Natural killer cell (primary cell): ENCODE measurements at regions not wholly inside any gene's neighbourhood (a gene's known extent, or its start where the extent isn't known, plus 50 kb on each side); places are given as distances from the start of the nearest gene placed in this dataset.

Experiments
- ATAC-seq, 3 donors: fragments of 150-1000 bp in 2 of 3; fragments of 200-7000 bp in 1 of 3; cut with Tn5 transposase; 1 replicate in 1 of 3; 2 replicates in 2 of 3; pipeline ENCODE4 v1.10.0; 2021; ENCODE audit warnings: mild to moderate bottlenecking in 2 of 3, moderate library complexity in 2 of 3
- DNase-seq, 2 donors: peaks; one replicate each; pipeline versions ENCODE4 v3.0.0 to v3.0.0-alpha.2; 2013 to 2021; ENCODE audit warnings: mixed read lengths in 1 of 2
- H3K27ac ChIP-seq: one replicate; pipeline ENCODE4 v1.5.1; 2013; ENCODE audit warnings: mild to moderate bottlenecking, low read length
- H3K27me3 ChIP-seq: one replicate; pipeline ENCODE4 v1.6.1; 2013; ENCODE audit warnings: low read length; ENCODE audit not compliant: control insufficient read depth, insufficient read depth
- H3K36me3 ChIP-seq: one replicate; pipeline ENCODE4 v1.6.1; 2013; ENCODE audit warnings: low read length; ENCODE audit not compliant: control insufficient read depth, insufficient read depth
- H3K4me1 ChIP-seq: one replicate; pipeline ENCODE4 v1.6.1; 2013; ENCODE audit warnings: low read length; ENCODE audit not compliant: control insufficient read depth, insufficient read depth
- H3K4me3 ChIP-seq: one replicate; pipeline ENCODE4 v1.5.1; 2013; ENCODE audit warnings: low read length
- H3K9me3 ChIP-seq: one replicate; pipeline ENCODE4 v1.6.1; 2013; ENCODE audit warnings: low read length; ENCODE audit not compliant: control insufficient read depth, insufficient read depth
- H3K27ac Mint-ChIP-seq, 2 donors: one replicate each; pipeline ENCODE4 v1.8.0; 2022; ENCODE audit warnings: mild to moderate bottlenecking in 2 of 2, mixed read lengths in 2 of 2, moderate library complexity in 1 of 2
- H3K27me3 Mint-ChIP-seq, 2 donors: one replicate each; pipeline ENCODE4 v1.8.0; 2022; ENCODE audit warnings: low read depth in 2 of 2, mixed read lengths in 2 of 2
- H3K36me3 Mint-ChIP-seq: one replicate; pipeline ENCODE4 v1.8.0; 2022; ENCODE audit warnings: mixed read lengths
- H3K4me1 Mint-ChIP-seq, 2 donors: one replicate each; pipeline ENCODE4 v1.8.0; 2022; ENCODE audit warnings: mixed read lengths in 2 of 2
- H3K4me3 Mint-ChIP-seq: one replicate; pipeline ENCODE4 v1.8.0; 2022; ENCODE audit warnings: mild to moderate bottlenecking, moderate library complexity, mixed read lengths
- H3K9me3 Mint-ChIP-seq, 2 donors: one replicate each; pipeline ENCODE4 v1.8.0; 2022; ENCODE audit warnings: mixed read lengths in 2 of 2
- WGBS: methylation state at CpG from one replicate; pipeline ENCODE4 v1.1.7; 2013; ENCODE audit warnings: missing lambda C conversion rate; ENCODE audit not compliant: insufficient coverage; 5-methylcytosine and 5-hydroxymethylcytosine counted together
- intact Hi-C: fragments of 100-400 bp; cut with micrococcal nuclease; formaldehyde crosslinking; loops from one replicate; pipeline ENCODE4 v1.14.2; 2022
- TF ChIP-seq, protein P1 (sequence below): fragments of 200-600 bp; IDR thresholded peaks from one replicate; pipeline ENCODE4 v1.8.0; 2022; ENCODE audit warnings: antibody characterized with exemption

DNA sequence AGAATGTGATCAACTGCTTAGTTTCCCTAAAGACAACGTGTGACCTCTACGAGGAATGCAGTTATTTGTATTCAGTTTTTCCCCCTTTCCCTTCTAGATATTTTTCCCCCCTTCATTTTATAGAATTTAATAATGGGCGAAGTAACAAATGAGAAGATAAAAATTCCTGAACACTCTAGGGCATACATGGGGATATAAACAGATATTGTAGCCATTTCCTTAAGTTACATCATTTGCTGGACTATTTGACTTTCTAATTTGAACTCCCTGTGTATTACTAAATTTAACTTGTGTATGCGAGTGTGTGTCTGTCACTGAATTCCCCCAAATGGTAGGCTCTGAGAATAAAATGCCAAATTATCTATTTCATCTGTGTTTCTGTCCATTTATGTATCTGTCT, 99.0 kb upstream of the ZFP64 start:
- no peaks in the 10 kb centered on the region for H3K36me3 ChIP-seq
- Mint-ChIP-seq H3K4me1 (no peaks in the 10 kb centered on the region), H3K36me3 (no peaks in the 10 kb centered on the region), H3K27me3 (peaks cover 19 to 24% of the 10 kb centered on the region in 2 donors), H3K4me3 (no peak overlapping the region), H3K27ac (no peak overlapping the region), H3K9me3 (no peaks in the 10 kb centered on the region)
- intact Hi-C loops = no loop called here
- ATAC-seq = no peak
- TF ChIP-seq, protein P1, sequence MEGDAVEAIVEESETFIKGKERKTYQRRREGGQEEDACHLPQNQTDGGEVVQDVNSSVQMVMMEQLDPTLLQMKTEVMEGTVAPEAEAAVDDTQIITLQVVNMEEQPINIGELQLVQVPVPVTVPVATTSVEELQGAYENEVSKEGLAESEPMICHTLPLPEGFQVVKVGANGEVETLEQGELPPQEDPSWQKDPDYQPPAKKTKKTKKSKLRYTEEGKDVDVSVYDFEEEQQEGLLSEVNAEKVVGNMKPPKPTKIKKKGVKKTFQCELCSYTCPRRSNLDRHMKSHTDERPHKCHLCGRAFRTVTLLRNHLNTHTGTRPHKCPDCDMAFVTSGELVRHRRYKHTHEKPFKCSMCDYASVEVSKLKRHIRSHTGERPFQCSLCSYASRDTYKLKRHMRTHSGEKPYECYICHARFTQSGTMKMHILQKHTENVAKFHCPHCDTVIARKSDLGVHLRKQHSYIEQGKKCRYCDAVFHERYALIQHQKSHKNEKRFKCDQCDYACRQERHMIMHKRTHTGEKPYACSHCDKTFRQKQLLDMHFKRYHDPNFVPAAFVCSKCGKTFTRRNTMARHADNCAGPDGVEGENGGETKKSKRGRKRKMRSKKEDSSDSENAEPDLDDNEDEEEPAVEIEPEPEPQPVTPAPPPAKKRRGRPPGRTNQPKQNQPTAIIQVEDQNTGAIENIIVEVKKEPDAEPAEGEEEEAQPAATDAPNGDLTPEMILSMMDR = no peak
- H3K4me1 ChIP-seq = no peaks in the 10 kb centered on the region
- WGBS = 83% methylated on average over 1 of the region's 4 CpGs
- peaks cover 2% of the 10 kb centered on the region for H3K27me3 ChIP-seq
- DNase-seq = no peak
- H3K9me3 ChIP-seq = no peaks in the 10 kb centered on the region
- no peak overlapping the region for H3K4me3 ChIP-seq
- H3K27ac ChIP-seq = no peak overlapping the region

DNA sequence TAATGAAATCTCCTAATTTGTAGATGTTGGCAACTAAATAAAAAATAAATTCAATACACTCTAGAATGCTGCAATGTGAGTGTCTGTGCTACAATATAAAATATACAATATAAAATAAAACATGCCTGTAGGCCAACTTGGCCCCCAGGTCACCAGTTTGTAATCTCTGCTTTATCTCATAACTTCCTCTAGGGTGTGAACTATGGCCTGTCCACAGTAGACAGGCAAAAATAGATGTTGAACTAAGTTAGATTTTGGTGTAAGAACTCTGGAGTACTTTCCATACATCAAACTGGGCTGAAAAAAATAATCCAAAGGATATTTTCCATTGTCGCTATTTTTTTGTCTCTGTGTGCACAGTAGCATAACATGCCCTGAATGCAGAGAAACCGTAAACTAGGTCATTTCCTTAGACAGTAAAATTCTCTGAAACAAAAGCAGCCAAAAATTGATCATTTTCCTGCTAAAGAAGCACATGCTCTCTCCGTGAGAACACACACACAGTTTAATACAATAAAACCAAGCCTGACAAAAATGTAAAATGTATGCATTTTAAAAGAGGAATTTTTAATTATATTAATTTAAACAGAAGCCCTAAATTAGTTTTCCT, 98.5 kb upstream of the ZFP64 start:
- H3K27ac Mint-ChIP-seq = no peak overlapping the region
- intact Hi-C loops = no loop called here
- no peak overlapping the region for H3K4me3 Mint-ChIP-seq
- DNase-seq = no peak
- H3K4me1 ChIP-seq = no peaks in the 10 kb centered on the region
- H3K36me3 Mint-ChIP-seq = no peaks in the 10 kb centered on the region
- no peak for ATAC-seq
- H3K27me3 Mint-ChIP-seq = peaks cover 21 to 29% of the 10 kb centered on the region in 2 donors
- no peak overlapping the region for H3K4me3 ChIP-seq
- H3K36me3 ChIP-seq = no peaks in the 10 kb centered on the region
- H3K9me3 ChIP-seq = no peaks in the 10 kb centered on the region
- WGBS = 88% methylated on average over 3 of the region's 3 CpGs
- TF ChIP-seq, protein P1 = no peak
- no peaks in the 10 kb centered on the region for H3K9me3 Mint-ChIP-seq
- H3K27me3 ChIP-seq = peaks cover 2% of the 10 kb centered on the region
- H3K4me1 Mint-ChIP-seq = no peaks in the 10 kb centered on the region
- H3K27ac ChIP-seq = no peak overlapping the region

DNA sequence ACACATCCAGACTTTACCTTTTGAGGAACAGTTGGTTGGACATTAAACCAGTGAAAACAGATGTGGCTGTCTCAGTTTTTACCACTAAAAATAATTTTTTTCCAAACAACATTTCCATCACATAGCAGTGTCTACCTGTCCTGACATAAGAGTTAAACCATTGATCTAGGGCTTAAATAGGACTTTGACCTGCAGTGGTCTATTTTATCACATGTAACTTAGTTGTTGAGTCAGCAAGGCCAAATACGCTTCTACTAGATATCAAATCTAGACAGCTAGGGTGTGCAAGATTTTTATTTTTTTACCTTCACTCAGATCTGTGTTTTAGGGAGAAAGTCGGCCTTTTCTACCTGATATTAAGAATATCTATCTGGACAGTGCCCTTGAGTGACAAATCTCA, 88.8 kb upstream of the ZFP64 start:
- Histone ChIP-seq H3K4me3 (no peak overlapping the region), H3K27ac (no peak overlapping the region), H3K36me3 (no peaks in the 10 kb centered on the region), H3K27me3 (peaks cover 6% of the 10 kb centered on the region), H3K4me1 (no peaks in the 10 kb centered on the region), H3K9me3 (no peaks in the 10 kb centered on the region)
- intact Hi-C loops = no loop called here
- H3K9me3 Mint-ChIP-seq = no peaks in the 10 kb centered on the region
- no peaks in the 10 kb centered on the region for H3K4me1 Mint-ChIP-seq
- ATAC-seq (no peak), DNase-seq (no peak)
- TF ChIP-seq, protein P1 = no peak
- no peak overlapping the region for H3K27ac Mint-ChIP-seq
- 86% methylated on average over 1 of the region's 2 CpGs for WGBS
- peaks cover 35 to 64% of the 10 kb centered on the region in 2 donors for H3K27me3 Mint-ChIP-seq
- H3K36me3 Mint-ChIP-seq = no peaks in the 10 kb centered on the region
- no peak overlapping the region for H3K4me3 Mint-ChIP-seq

DNA sequence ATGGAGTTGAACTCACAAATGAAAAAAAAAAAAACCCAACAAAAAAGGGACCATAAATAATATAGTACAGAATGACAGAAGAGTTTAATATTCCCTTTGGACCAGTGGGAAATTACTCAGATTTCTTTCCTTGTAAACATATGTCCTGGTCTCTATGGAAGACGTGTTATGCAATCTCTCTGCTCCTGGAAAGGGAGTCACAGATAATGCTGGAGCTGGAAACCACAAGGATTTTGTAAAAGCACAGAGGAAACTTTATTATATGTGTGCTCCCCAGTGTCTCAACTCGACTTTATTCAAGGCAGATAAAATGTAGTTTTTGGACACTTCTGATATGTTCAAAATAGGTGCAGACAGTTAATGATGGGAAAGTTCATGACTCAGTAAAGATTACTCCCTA, 88.1 kb upstream of the ZFP64 start:
- Mint-ChIP-seq H3K9me3 (no peaks in the 10 kb centered on the region), H3K27ac (no peak overlapping the region), H3K4me1 (no peaks in the 10 kb centered on the region), H3K4me3 (no peak overlapping the region), H3K27me3 (peaks cover 29 to 57% of the 10 kb centered on the region in 2 donors), H3K36me3 (no peaks in the 10 kb centered on the region)
- no peak overlapping the region for H3K27ac ChIP-seq
- no peaks in the 10 kb centered on the region for H3K9me3 ChIP-seq
- H3K27me3 ChIP-seq = peaks cover 6% of the 10 kb centered on the region
- no peaks in the 10 kb centered on the region for H3K36me3 ChIP-seq
- intact Hi-C loops = no loop called here
- 74% methylated on average over 2 of the region's 2 CpGs for WGBS
- H3K4me1 ChIP-seq = no peaks in the 10 kb centered on the region
- TF ChIP-seq, protein P1 = no peak
- no peak overlapping the region for H3K4me3 ChIP-seq
- DNase-seq (no peak), ATAC-seq (no peak)
